Pancreas (tissue), 10 donors: ENCODE measurements at regions not wholly inside any gene's neighbourhood (a gene's known extent, or its start where the extent isn't known, plus 50 kb on each side); places are given as distances from the start of the nearest gene placed in this dataset.
A peak's percentile ranks its signal among the peaks of the same experiment; 100 is the strongest.

Source experiments
- ATAC-seq, 4 donors: fragments of 200-7000 bp; cut with Tn5 transposase; one replicate each; pipeline versions ENCODE4 v1.8.0 to v1.9.1; 2020; ENCODE audit warnings: mild to moderate bottlenecking in 4 of 4, moderate library complexity in 4 of 4
- DNase-seq, 6 donors: peaks; one replicate each; pipeline ENCODE4 v3.0.0-alpha.2; 2020
- FAIRE-seq: peaks from 2 replicates; lab custom pipeline; 2012; peaks lifted over from hg19 to GRCh38; lab: Jason Lieb, UNC
- H3K27ac ChIP-seq, 4 donors: fragments of 200-600 bp; sonication (generic); 1 replicate in 3 of 4; 2 replicates in 1 of 4; pipeline versions ENCODE4 v1.5.0 to v1.8.0; 2020
- H3K27me3 ChIP-seq, 4 donors: fragments of 200-600 bp; one replicate each; pipeline ENCODE4 v1.8.0; 2021
- H3K36me3 ChIP-seq, 3 donors: fragments of 200-600 bp; sonication (generic) in 1 of 3; one replicate each; pipeline versions ENCODE4 v1.5.0 to v1.8.0; 2020 to 2021
- H3K4me1 ChIP-seq, 3 donors: fragments of 200-600 bp; one replicate each; pipeline ENCODE4 v1.8.0; 2021
- H3K4me3 ChIP-seq, 4 donors: fragments of 200-600 bp; sonication (generic) in 2 of 4; one replicate each; pipeline versions ENCODE4 v1.5.0 to v1.8.0; 2020 to 2021
- H3K9me3 ChIP-seq, 4 donors: fragments of 200-600 bp; one replicate each; pipeline ENCODE4 v1.8.0; 2021
- CTCF ChIP-seq, 4 donors: fragments of 200-600 bp; sonication (generic) in 3 of 4; IDR thresholded peaks; one replicate each; pipeline versions ENCODE4 v1.5.0 to v1.8.0; 2021; ENCODE audit warnings: antibody characterized with exemption in 4 of 4
- WGBS, 2 donors: extraction: QIAGEN DNeasy Blood & Tissue Kit; methylation state at CpG; one replicate each; pipeline ENCODE4 v1.1.7; 2013; 5-methylcytosine and 5-hydroxymethylcytosine counted together
- intact Hi-C, 3 donors: fragments of 100-400 bp; cut with DNase I; formaldehyde crosslinking; loops; one replicate each; pipeline versions ENCODE4 v1.11.1 to v1.14.2; 2022
- donor health status: healthy with polysubstance abuse.
- donor health status: DM: no; HTN: no; CAD: no; lungs with moderate emphysema.
- donor health status: DM: no; HTN: no; CAD: no.
- donor health status: control.
- donor health status: control.
- donor health status: Bipolar disorder and iron deficiency.
- donor health status: DM: yes; HTN: yes; CAD: no.
- donor health status: DM: no; HTN: no; CAD: no.
- donor health status: DM: no; HTN: no; CAD: no.
- donor health status: DM: yes; HTN: yes; CAD: no.

DNA sequence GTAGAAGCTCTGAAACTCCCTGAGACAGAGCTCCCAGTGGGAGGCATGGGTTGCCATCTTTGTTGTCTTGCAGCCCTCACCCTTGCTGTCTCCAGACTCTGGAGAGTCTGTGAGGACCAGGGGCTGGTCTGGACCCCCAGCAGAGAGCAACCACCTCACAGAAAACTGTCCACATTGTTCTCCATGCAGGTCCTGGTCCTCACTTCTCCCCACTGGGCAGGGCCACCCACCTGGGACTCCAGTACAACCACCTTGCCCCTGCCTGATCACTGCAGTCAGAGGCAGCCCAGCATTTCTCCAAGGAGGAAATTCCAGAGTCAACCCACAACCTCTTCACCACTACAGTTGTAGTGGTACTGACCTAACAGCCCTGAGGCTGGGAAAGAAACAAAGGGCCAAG is 285.6 kb upstream of the RPS23 start:
- Histone ChIP-seq H3K27me3 (no peaks in the 10 kb centered on the region), H3K36me3 (no peaks in the 10 kb centered on the region), H3K27ac (no peak overlapping the region), H3K9me3 (no peaks in the 10 kb centered on the region), H3K4me1 (peaks cover 5 to 6% (median 6%) of the 10 kb centered on the region in 3 donors), H3K4me3 (no peak overlapping the region)
- no peak for ATAC-seq
- DNase-seq, result no peak
- FAIRE-seq, result no peak
- intact Hi-C loops, result no loop called here
- no peak for TF ChIP-seq CTCF (IDR thresholded peaks at IDR 0.05)

DNA sequence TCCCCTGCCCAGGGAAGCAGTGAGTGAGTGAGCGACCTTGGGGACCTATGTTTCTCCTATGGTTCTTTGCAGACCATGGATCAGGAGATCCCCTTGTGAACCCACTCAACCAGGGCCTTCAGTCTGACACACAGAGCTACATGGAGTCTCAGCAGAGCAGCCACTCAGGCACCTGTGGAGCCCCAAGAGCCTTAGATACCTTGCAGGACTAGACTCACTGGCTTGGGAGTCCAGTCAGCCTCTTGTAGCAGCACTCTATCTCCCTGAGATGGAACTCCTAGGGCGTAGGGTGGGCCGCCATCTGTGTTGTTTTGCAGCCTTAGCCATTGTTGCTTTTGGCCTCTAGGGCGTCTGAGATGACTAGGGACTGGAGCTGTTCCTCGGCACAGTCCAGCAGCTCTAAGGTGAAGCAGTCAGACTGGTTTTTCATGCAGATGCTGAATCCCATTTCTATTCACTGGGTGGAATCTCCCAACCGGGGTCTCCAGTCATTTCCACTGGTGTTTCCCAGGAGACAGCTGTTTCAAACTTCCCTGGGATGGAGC is 284.6 kb upstream of the RPS23 start:
- DNase-seq (no peak), ATAC-seq (no peak), FAIRE-seq (no peak)
- no peak for TF ChIP-seq CTCF (IDR thresholded peaks at IDR 0.05)
- H3K27me3 ChIP-seq, result no peaks in the 10 kb centered on the region
- H3K36me3 ChIP-seq, result no peaks in the 10 kb centered on the region
- intact Hi-C loops, result no loop called here
- peaks cover 5 to 6% (median 6%) of the 10 kb centered on the region in 3 donors for H3K4me1 ChIP-seq
- no peak overlapping the region for H3K27ac ChIP-seq
- 74 to 78% methylated on average over 6 of the region's 6 CpGs for WGBS, 2 donors
- H3K4me3 ChIP-seq, result no peak overlapping the region
- H3K9me3 ChIP-seq, result no peaks in the 10 kb centered on the region

- FAIRE-seq, result no peak
- no peak for DNase-seq
These were observed 283.6 kb upstream of the RPS23 start for GRCh38 chr5:82561797-82562196.

DNA sequence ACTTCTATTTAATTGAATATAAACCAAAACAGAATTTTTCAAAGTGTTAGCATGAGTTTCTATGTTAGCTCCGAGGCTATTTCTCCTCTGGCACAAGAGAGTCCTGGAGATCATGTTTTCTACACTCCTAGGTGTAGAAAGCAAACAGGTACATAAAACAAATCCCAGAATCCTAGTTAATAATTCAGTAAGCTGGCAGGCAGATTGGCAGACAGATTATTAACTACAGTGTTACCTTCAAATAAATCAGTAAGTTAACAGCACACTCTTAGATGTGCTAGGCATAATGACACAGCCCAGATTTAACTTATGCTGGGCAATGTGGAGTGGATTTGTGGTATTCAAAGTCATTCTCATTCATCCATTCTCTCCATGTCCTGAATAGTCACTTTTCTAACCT is 282.8 kb upstream of the RPS23 start:
- Histone ChIP-seq H3K36me3 (no peaks in the 10 kb centered on the region), H3K9me3 (no peaks in the 10 kb centered on the region), H3K27me3 (no peaks in the 10 kb centered on the region), H3K4me1 (peaks cover 5 to 6% (median 6%) of the 10 kb centered on the region in 3 donors), H3K27ac (peak overlapping the region in 2 of 4 donors; percentile 6 to 52), H3K4me3 (no peak overlapping the region)
- no peak for FAIRE-seq
- ATAC-seq, result peak; percentile 71 to 92 (median 82)
- TF ChIP-seq CTCF (IDR thresholded peaks at IDR 0.05), result no peak
- DNase-seq, result no peak
- 6 to 11% methylated on average over 1 of the region's 1 CpG for WGBS, 2 donors
- intact Hi-C loops, result no loop called here

More at GRCh38 chr5:82561797-82562196, 283.6 kb upstream of the RPS23 start:
- TF ChIP-seq CTCF (IDR thresholded peaks at IDR 0.05), result no peak
- ATAC-seq, result no peak
- no peaks in the 10 kb centered on the region for H3K9me3 ChIP-seq
- intact Hi-C loops, result no loop called here
- peak overlapping the region in 1 of 4 donors; percentile 52 for H3K27ac ChIP-seq
- H3K4me1 ChIP-seq, result peaks cover 5 to 6% (median 6%) of the 10 kb centered on the region in 3 donors
- 57 to 82% methylated on average over 2 of the region's 2 CpGs for WGBS, 2 donors
- H3K36me3 ChIP-seq, result no peaks in the 10 kb centered on the region
- no peaks in the 10 kb centered on the region for H3K27me3 ChIP-seq
- no peak overlapping the region for H3K4me3 ChIP-seq

GRCh38 chr5:82560561-82560960 is 282.4 kb upstream of the RPS23 start:
- peaks cover 5 to 6% (median 6%) of the 10 kb centered on the region in 3 donors for H3K4me1 ChIP-seq
- intact Hi-C loops, result no loop called here
- H3K27ac ChIP-seq, result no peak overlapping the region
- FAIRE-seq (no peak), DNase-seq (no peak), ATAC-seq (no peak)
- no peak overlapping the region for H3K4me3 ChIP-seq
- TF ChIP-seq CTCF (IDR thresholded peaks at IDR 0.05), result no peak
- H3K27me3 ChIP-seq, result no peaks in the 10 kb centered on the region
- no peaks in the 10 kb centered on the region for H3K36me3 ChIP-seq
- WGBS, 2 donors, result 47 to 52% methylated on average over 4 of the region's 4 CpGs
- H3K9me3 ChIP-seq, result no peaks in the 10 kb centered on the region
